H9 (cell line): ENCODE measurements at regions not wholly inside any gene's neighbourhood (a gene's known extent, or its start where the extent isn't known, plus 50 kb on each side); places are given as distances from the start of the nearest gene placed in this dataset.

Experiments
- DNase-seq: peaks from one replicate; pipeline ENCODE4 v3.0.0-alpha.2; 2017
- H2AFZ ChIP-seq: one replicate; pipeline ENCODE4 v1.6.1; 2013; ENCODE audit warnings: mild to moderate bottlenecking, low read length, control low read depth, moderate library complexity
- H2AK5ac ChIP-seq: 2 replicates; pipeline ENCODE4 v1.6.1; 2013; ENCODE audit warnings: low read length, control low read depth, mixed read lengths; ENCODE audit not compliant: insufficient read length
- H2BK120ac ChIP-seq: one replicate; pipeline ENCODE4 v1.6.1; 2013; ENCODE audit warnings: low read depth, mild to moderate bottlenecking, low read length, control low read depth, inconsistent platforms; ENCODE audit not compliant: poor library complexity, severe bottlenecking
- H2BK12ac ChIP-seq: 2 replicates; pipeline ENCODE4 v1.6.1; 2013; ENCODE audit warnings: low read length, control low read depth, mixed read lengths, low read depth; ENCODE audit not compliant: insufficient read length
- H2BK15ac ChIP-seq: 2 replicates; pipeline ENCODE4 v1.6.1; 2013; ENCODE audit warnings: low read depth, low read length, control low read depth
- H2BK20ac ChIP-seq: one replicate; pipeline ENCODE4 v1.6.1; 2013; ENCODE audit warnings: low read depth, mild to moderate bottlenecking, low read length, control low read depth, inconsistent platforms; ENCODE audit not compliant: poor library complexity, severe bottlenecking
- H2BK5ac ChIP-seq: 2 replicates; pipeline ENCODE4 v1.6.1; 2013; ENCODE audit warnings: low read length, control low read depth, mixed read lengths; ENCODE audit not compliant: insufficient read length
- H3K14ac ChIP-seq: 2 replicates; pipeline ENCODE4 v1.6.1; 2013; ENCODE audit warnings: low read length, control low read depth; ENCODE audit not compliant: insufficient read depth
- H3K18ac ChIP-seq: 2 replicates; pipeline ENCODE4 v1.6.1; 2013; ENCODE audit warnings: low read depth, mild to moderate bottlenecking, mixed read lengths, low read length, control low read depth; ENCODE audit not compliant: insufficient read length
- H3K23ac ChIP-seq: 2 replicates; pipeline ENCODE4 v1.6.1; 2013; ENCODE audit warnings: low read length, control low read depth, mixed read lengths, low read depth; ENCODE audit not compliant: insufficient read length
- H3K23me2 ChIP-seq: 2 replicates; pipeline ENCODE4 v1.6.1; 2013; ENCODE audit warnings: low read depth, mild to moderate bottlenecking, mixed read lengths, low read length, control low read depth; ENCODE audit not compliant: insufficient read length, poor library complexity, severe bottlenecking
- H3K27ac ChIP-seq: 2 replicates; pipeline ENCODE4 v1.5.1; 2013; ENCODE audit warnings: low read length, control low read depth, mixed read lengths, low read depth; ENCODE audit not compliant: insufficient read length
- H3K27me3 ChIP-seq: 2 replicates; pipeline ENCODE4 v1.6.1; 2013; ENCODE audit warnings: low read length, control low read depth, inconsistent platforms; ENCODE audit not compliant: insufficient read depth
- H3K4ac ChIP-seq: 2 replicates; pipeline ENCODE4 v1.6.1; 2013; ENCODE audit warnings: low read depth, mild to moderate bottlenecking, control low read depth, inconsistent platforms, low read length, moderate library complexity
- H3K4me1 ChIP-seq: 2 replicates; pipeline ENCODE4 v1.6.1; 2013; ENCODE audit warnings: low read length, control low read depth, inconsistent platforms; ENCODE audit not compliant: insufficient read depth
- H3K4me2 ChIP-seq: 2 replicates; pipeline ENCODE4 v1.6.1; 2013; ENCODE audit warnings: low read length, control low read depth, mixed read lengths; ENCODE audit not compliant: insufficient read length, insufficient read depth
- H3K56ac ChIP-seq: 2 replicates; pipeline ENCODE4 v1.6.1; 2013; ENCODE audit warnings: low read depth, mild to moderate bottlenecking, mixed read lengths, low read length, control low read depth; ENCODE audit not compliant: insufficient read length
- H3K79me1 ChIP-seq: 2 replicates; pipeline ENCODE4 v1.6.1; 2013; ENCODE audit warnings: low read depth, mild to moderate bottlenecking, moderate library complexity, low read length, control low read depth, inconsistent platforms; ENCODE audit not compliant: insufficient read depth, poor library complexity, severe bottlenecking
- H3K79me2 ChIP-seq: 2 replicates; pipeline ENCODE4 v1.6.1; 2013; ENCODE audit warnings: low read length, control low read depth, inconsistent platforms; ENCODE audit not compliant: insufficient read depth
- H3K9ac ChIP-seq: 2 replicates; pipeline ENCODE4 v1.6.1; 2013; ENCODE audit warnings: low read length, control low read depth, mixed read lengths; ENCODE audit not compliant: insufficient read length; ENCODE audit errors: extremely low read depth
- H3K9me3 ChIP-seq: one replicate; pipeline ENCODE4 v1.6.1; 2013; ENCODE audit warnings: low read depth, low read length, inconsistent platforms; ENCODE audit not compliant: control insufficient read depth
- H3T11ph ChIP-seq: one replicate; pipeline ENCODE4 v1.6.1; 2013; ENCODE audit warnings: mild to moderate bottlenecking, low read length, control low read depth, inconsistent platforms
- H4K20me1 ChIP-seq: one replicate; pipeline ENCODE4 v1.6.1; 2013; ENCODE audit not compliant: control insufficient read depth, insufficient read length, insufficient read depth
- H4K5ac ChIP-seq: 2 replicates; pipeline ENCODE4 v1.6.1; 2013; ENCODE audit warnings: low read depth, mild to moderate bottlenecking, mixed read lengths, low read length, control low read depth; ENCODE audit not compliant: insufficient read length
- H4K8ac ChIP-seq: replicated peaks from 2 replicates; pipeline ENCODE4 v1.6.1; 2013; ENCODE audit warnings: low read length, control low read depth, mixed read lengths, low read depth; ENCODE audit not compliant: insufficient read length
- H4K91ac ChIP-seq: 2 replicates; pipeline ENCODE4 v1.6.1; 2013; ENCODE audit warnings: low read depth, mild to moderate bottlenecking, moderate library complexity, mixed read lengths, low read length, control low read depth; ENCODE audit not compliant: insufficient read length
- H3K27ac Mint-ChIP-seq, 3 experiments: 2 replicates in 2 of 3; 3 replicates in 1 of 3; pipeline ENCODE4 v1.8.0; 2020 to 2021; ENCODE audit warnings: mixed read lengths in 3 of 3, mild to moderate bottlenecking in 1 of 3, moderate library complexity in 1 of 3
- H3K27me3 Mint-ChIP-seq: 2 replicates; pipeline ENCODE4 v1.8.0; 2021; ENCODE audit warnings: low read depth, mild to moderate bottlenecking, moderate library complexity, mixed read lengths
- H3K36me3 Mint-ChIP-seq, 3 experiments: 2 replicates in 2 of 3; 3 replicates in 1 of 3; pipeline ENCODE4 v1.8.0; 2020 to 2021; ENCODE audit warnings: low read depth in 3 of 3, mixed read lengths in 3 of 3; ENCODE audit not compliant: insufficient read depth in 1 of 3
- H3K4me1 Mint-ChIP-seq, 2 experiments: 2 replicates each; pipeline ENCODE4 v1.8.0; 2020; ENCODE audit warnings: mixed read lengths in 2 of 2
- H3K4me3 Mint-ChIP-seq, 2 experiments: 2 replicates in 1 of 2; 3 replicates in 1 of 2; pipeline ENCODE4 v1.8.0; 2020 to 2021; ENCODE audit warnings: mild to moderate bottlenecking in 2 of 2, mixed read lengths in 2 of 2, moderate library complexity in 1 of 2
- H3K9me3 Mint-ChIP-seq, 2 experiments: 2 replicates in 1 of 2; 3 replicates in 1 of 2; pipeline ENCODE4 v1.8.0; 2020; ENCODE audit warnings: mild to moderate bottlenecking in 2 of 2, mixed read lengths in 2 of 2, moderate library complexity in 1 of 2
- CTCF ChIP-seq: fragments of 200-600 bp; sonication (generic); conservative IDR thresholded peaks from 3 replicates; pipeline ENCODE4 v1.8.0; 2021; ENCODE audit warnings: antibody characterized with exemption, mild to moderate bottlenecking
- WGBS: extraction: QIAGEN DNeasy Blood & Tissue Kit; methylation state at CpG from one replicate; pipeline ENCODE4 v1.1.7; 2013; ENCODE audit warnings: missing lambda C conversion rate, low lambda C conversion rate, mixed read lengths; ENCODE audit not compliant: insufficient read length; ENCODE audit errors: extremely low coverage; 5-methylcytosine and 5-hydroxymethylcytosine counted together

GRCh38 chr7:125526092-125526491 is 596.5 kb upstream of the POT1 start:
- TF ChIP-seq CTCF, result no peak
- Mint-ChIP-seq H3K27ac (no peak overlapping the region), H3K4me1 (no peaks in the 10 kb centered on the region), H3K36me3 (no peaks in the 10 kb centered on the region), H3K4me3 (no peak overlapping the region), H3K27me3 (no peaks in the 10 kb centered on the region), H3K9me3 (no peaks in the 10 kb centered on the region)
- Histone ChIP-seq H2BK15ac (no peak overlapping the region), H4K8ac (no peak overlapping the region), H4K20me1 (no peaks in the 10 kb centered on the region), H3K4ac (no peak overlapping the region), H3K79me2 (no peaks in the 10 kb centered on the region), H3K18ac (no peak overlapping the region), H3T11ph (no peak overlapping the region), H3K9ac (no peak overlapping the region), H3K4me1 (no peaks in the 10 kb centered on the region), H3K23me2 (no peaks in the 10 kb centered on the region), H3K56ac (no peak overlapping the region), H2BK20ac (no peak overlapping the region), H2AFZ (no peak overlapping the region), H2BK5ac (no peak overlapping the region), H3K23ac (no peak overlapping the region), H3K27ac (no peak overlapping the region), H2BK12ac (no peak overlapping the region), H4K91ac (no peak overlapping the region), H2AK5ac (no peak overlapping the region), H3K27me3 (no peaks in the 10 kb centered on the region), H3K9me3 (no peaks in the 10 kb centered on the region), H2BK120ac (no peak overlapping the region), H3K4me2 (no peak overlapping the region), H3K79me1 (no peaks in the 10 kb centered on the region), H4K5ac (no peak overlapping the region), H3K14ac (no peak overlapping the region)
- no CpG with 5 or more reads among the region's 1 CpG for WGBS
- DNase-seq, result no peak
